Mucosa of rectum (tissue), 2 donors: ENCODE measurements at regions not wholly inside any gene's neighbourhood (a gene's known extent, or its start where the extent isn't known, plus 50 kb on each side); places are given as distances from the start of the nearest gene placed in this dataset.
A peak's percentile ranks its signal among the peaks of the same experiment; 100 is the strongest.

Experiments used
- H3K27ac ChIP-seq, 2 donors: one replicate each; pipeline ENCODE4 v1.7.0; 2013; ENCODE audit warnings: inconsistent platforms in 2 of 2, low read depth in 2 of 2, low read length in 2 of 2
- H3K27me3 ChIP-seq, 2 donors: one replicate each; pipeline ENCODE4 v1.7.0; 2013; ENCODE audit warnings: low read length in 2 of 2; ENCODE audit not compliant: control insufficient read depth in 2 of 2, insufficient read depth in 2 of 2
- H3K36me3 ChIP-seq, 2 donors: one replicate each; pipeline ENCODE4 v1.7.0; 2013; ENCODE audit warnings: low read length in 2 of 2; ENCODE audit not compliant: control insufficient read depth in 2 of 2, insufficient read depth in 2 of 2
- H3K4me1 ChIP-seq, 2 donors: one replicate each; pipeline ENCODE4 v1.7.0; 2013; ENCODE audit warnings: low read length in 2 of 2, mild to moderate bottlenecking in 1 of 2; ENCODE audit not compliant: control insufficient read depth in 2 of 2, insufficient read depth in 2 of 2
- H3K4me3 ChIP-seq, 2 donors: one replicate each; pipeline ENCODE4 v1.7.0; 2013; ENCODE audit warnings: low read length in 2 of 2
- H3K9ac ChIP-seq, 2 donors: one replicate each; pipeline ENCODE4 v1.7.0; 2013; ENCODE audit warnings: low read length in 2 of 2, low read depth in 1 of 2, mild to moderate bottlenecking in 1 of 2
- H3K9me3 ChIP-seq, 2 donors: one replicate each; pipeline ENCODE4 v1.7.0; 2013; ENCODE audit warnings: low read length in 2 of 2; ENCODE audit not compliant: control insufficient read depth in 2 of 2
- donor health status: healthy.
- donor health status: Normal muscosa, but diverticular disease.

- H3K9ac ChIP-seq = no peak overlapping the region
- no peaks in the 10 kb centered on the region for H3K36me3 ChIP-seq
- H3K4me1 ChIP-seq = no peaks in the 10 kb centered on the region
- no peak overlapping the region for H3K27ac ChIP-seq
- no peak overlapping the region for H3K4me3 ChIP-seq
- no peaks in the 10 kb centered on the region for H3K9me3 ChIP-seq
- H3K27me3 ChIP-seq = no peaks in the 10 kb centered on the region
Observed at GRCh38 chr16:72576189-72576588, 404.2 kb upstream of the PMFBP1 start.

- H3K4me1 ChIP-seq = peaks cover 0 to 5% of the 10 kb centered on the region in 2 donors
- H3K9me3 ChIP-seq = no peaks in the 10 kb centered on the region
- no peak overlapping the region for H3K27ac ChIP-seq
- H3K27me3 ChIP-seq = no peaks in the 10 kb centered on the region
- no peak overlapping the region for H3K4me3 ChIP-seq
- no peak overlapping the region for H3K9ac ChIP-seq
- H3K36me3 ChIP-seq = no peaks in the 10 kb centered on the region
Observed at GRCh38 chr16:72569677-72570076, 397.7 kb upstream of the PMFBP1 start.

- no peaks in the 10 kb centered on the region for H3K27me3 ChIP-seq
- no peak overlapping the region for H3K27ac ChIP-seq
- no peak overlapping the region for H3K4me3 ChIP-seq
- H3K9ac ChIP-seq = no peak overlapping the region
- no peaks in the 10 kb centered on the region for H3K36me3 ChIP-seq
- H3K4me1 ChIP-seq = peaks cover 0 to 5% of the 10 kb centered on the region in 2 donors
- no peaks in the 10 kb centered on the region for H3K9me3 ChIP-seq
Observed at GRCh38 chr16:72568502-72568901, 396.5 kb upstream of the PMFBP1 start.

- Histone ChIP-seq H3K4me3 (no peak overlapping the region), H3K36me3 (no peaks in the 10 kb centered on the region), H3K4me1 (peaks cover 3 to 5% of the 10 kb centered on the region in 2 donors), H3K27ac (no peak overlapping the region), H3K9me3 (no peaks in the 10 kb centered on the region), H3K27me3 (no peaks in the 10 kb centered on the region), H3K9ac (no peak overlapping the region)
Observed at GRCh38 chr16:72566174-72566573, 394.2 kb upstream of the PMFBP1 start.

- Histone ChIP-seq H3K27me3 (no peaks in the 10 kb centered on the region), H3K36me3 (no peaks in the 10 kb centered on the region), H3K9ac (no peak overlapping the region), H3K4me3 (no peak overlapping the region), H3K4me1 (peaks cover 5 to 6% of the 10 kb centered on the region in 2 donors), H3K9me3 (no peaks in the 10 kb centered on the region), H3K27ac (no peak overlapping the region)
Observed at GRCh38 chr16:72565106-72565505, 393.2 kb upstream of the PMFBP1 start.

GRCh38 chr16:72560617-72561016 is 388.7 kb upstream of the PMFBP1 start:
- no peaks in the 10 kb centered on the region for H3K36me3 ChIP-seq
- no peak overlapping the region for H3K4me3 ChIP-seq
- peaks cover 3 to 6% of the 10 kb centered on the region in 2 donors for H3K4me1 ChIP-seq
- H3K9me3 ChIP-seq = no peaks in the 10 kb centered on the region
- H3K27ac ChIP-seq = peak overlapping the region in 1 of 2 donors; percentile 32
- H3K27me3 ChIP-seq = no peaks in the 10 kb centered on the region
- H3K9ac ChIP-seq = peak overlapping the region in 1 of 2 donors; percentile 1

GRCh38 chr16:72558501-72558900 is 386.5 kb upstream of the PMFBP1 start:
- Histone ChIP-seq H3K27ac (no peak overlapping the region), H3K4me3 (no peak overlapping the region), H3K4me1 (peaks cover 0 to 6% of the 10 kb centered on the region in 2 donors), H3K9ac (no peak overlapping the region), H3K27me3 (no peaks in the 10 kb centered on the region), H3K36me3 (no peaks in the 10 kb centered on the region), H3K9me3 (no peaks in the 10 kb centered on the region)

- H3K4me1 ChIP-seq = no peaks in the 10 kb centered on the region
- H3K9me3 ChIP-seq = no peaks in the 10 kb centered on the region
- no peak overlapping the region for H3K27ac ChIP-seq
- H3K9ac ChIP-seq = no peak overlapping the region
- no peaks in the 10 kb centered on the region for H3K27me3 ChIP-seq
- no peak overlapping the region for H3K4me3 ChIP-seq
- H3K36me3 ChIP-seq = no peaks in the 10 kb centered on the region
Observed at GRCh38 chr16:72554935-72555334, 383.0 kb upstream of the PMFBP1 start.

- H3K27me3 ChIP-seq = no peaks in the 10 kb centered on the region
- no peaks in the 10 kb centered on the region for H3K4me1 ChIP-seq
- no peaks in the 10 kb centered on the region for H3K36me3 ChIP-seq
- no peaks in the 10 kb centered on the region for H3K9me3 ChIP-seq
- H3K27ac ChIP-seq = no peak overlapping the region
- H3K4me3 ChIP-seq = no peak overlapping the region
- H3K9ac ChIP-seq = no peak overlapping the region
Observed at GRCh38 chr16:72552654-72553053, 380.7 kb upstream of the PMFBP1 start.

GRCh38 chr16:72551649-72552048 is 379.7 kb upstream of the PMFBP1 start:
- Histone ChIP-seq H3K4me1 (no peaks in the 10 kb centered on the region), H3K4me3 (no peak overlapping the region), H3K36me3 (no peaks in the 10 kb centered on the region), H3K9ac (no peak overlapping the region), H3K9me3 (no peaks in the 10 kb centered on the region), H3K27me3 (no peaks in the 10 kb centered on the region), H3K27ac (no peak overlapping the region)

GRCh38 chr16:72549878-72550277 is 377.9 kb upstream of the PMFBP1 start:
- H3K27me3 ChIP-seq = no peaks in the 10 kb centered on the region
- no peaks in the 10 kb centered on the region for H3K4me1 ChIP-seq
- no peak overlapping the region for H3K4me3 ChIP-seq
- no peak overlapping the region for H3K9ac ChIP-seq
- H3K27ac ChIP-seq = no peak overlapping the region
- no peaks in the 10 kb centered on the region for H3K36me3 ChIP-seq
- H3K9me3 ChIP-seq = no peaks in the 10 kb centered on the region
